ENCODE measurements at regions not wholly inside any gene's neighbourhood (a gene's known extent, or its start where the extent isn't known, plus 50 kb on each side); places are given as distances from the start of the nearest gene placed in this dataset.

DNA sequence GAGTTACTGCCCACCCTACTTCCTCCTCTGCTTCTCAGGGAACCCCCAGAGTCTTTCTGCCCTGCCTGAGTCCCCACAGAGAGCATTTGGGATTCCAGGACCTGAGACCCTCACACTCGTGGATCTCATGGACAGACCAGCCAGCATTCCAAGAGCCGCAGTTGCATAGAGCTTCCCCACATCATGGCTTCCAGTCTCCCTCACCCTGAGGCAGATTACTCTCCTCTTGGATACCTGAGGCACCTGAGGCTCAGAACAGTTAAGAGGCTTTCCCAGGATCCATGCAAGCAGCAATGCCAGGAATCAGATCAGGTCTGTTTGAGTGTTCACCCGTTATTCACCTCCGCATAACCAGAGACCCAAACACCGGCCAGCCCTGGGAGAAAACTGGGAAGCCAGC lies 102.2 kb downstream of the TRIM29 start:
- TF ChIP-seq EZH2phosphoT487 (IDR thresholded peaks at IDR 0.05; ENCODE audit: low read depth, severe bottlenecking, unreplicated experiment), result no peak
- Histone ChIP-seq H3K36me3 (replicated peaks; ENCODE audit: insufficient read depth, low read depth) (no peaks in the 10 kb centered on the region), H3K27ac (no peak overlapping the region), H3K79me2 (no peaks in the 10 kb centered on the region), H3K4me2 (no peak overlapping the region), H3K9me2 (replicated peaks; ENCODE audit: insufficient read depth) (no peaks in the 10 kb centered on the region), H3K27me3 (no peaks in the 10 kb centered on the region), H3K4me3 (no peak overlapping the region), H3K9me3 (ENCODE audit: low read depth) (no peaks in the 10 kb centered on the region), H3K4me1 (ENCODE audit: insufficient read depth) (no peaks in the 10 kb centered on the region), H2AFZ (no peak overlapping the region), H4K20me1 (ENCODE audit: insufficient read depth, poor library complexity, severe bottlenecking) (no peaks in the 10 kb centered on the region)
- no peak for DNase-seq (ENCODE audit: low spot score)
- 95% methylated on average over 5 of the region's 5 CpGs for WGBS (ENCODE audit: low lambda C conversion rate, missing lambda C conversion rate)

DNA sequence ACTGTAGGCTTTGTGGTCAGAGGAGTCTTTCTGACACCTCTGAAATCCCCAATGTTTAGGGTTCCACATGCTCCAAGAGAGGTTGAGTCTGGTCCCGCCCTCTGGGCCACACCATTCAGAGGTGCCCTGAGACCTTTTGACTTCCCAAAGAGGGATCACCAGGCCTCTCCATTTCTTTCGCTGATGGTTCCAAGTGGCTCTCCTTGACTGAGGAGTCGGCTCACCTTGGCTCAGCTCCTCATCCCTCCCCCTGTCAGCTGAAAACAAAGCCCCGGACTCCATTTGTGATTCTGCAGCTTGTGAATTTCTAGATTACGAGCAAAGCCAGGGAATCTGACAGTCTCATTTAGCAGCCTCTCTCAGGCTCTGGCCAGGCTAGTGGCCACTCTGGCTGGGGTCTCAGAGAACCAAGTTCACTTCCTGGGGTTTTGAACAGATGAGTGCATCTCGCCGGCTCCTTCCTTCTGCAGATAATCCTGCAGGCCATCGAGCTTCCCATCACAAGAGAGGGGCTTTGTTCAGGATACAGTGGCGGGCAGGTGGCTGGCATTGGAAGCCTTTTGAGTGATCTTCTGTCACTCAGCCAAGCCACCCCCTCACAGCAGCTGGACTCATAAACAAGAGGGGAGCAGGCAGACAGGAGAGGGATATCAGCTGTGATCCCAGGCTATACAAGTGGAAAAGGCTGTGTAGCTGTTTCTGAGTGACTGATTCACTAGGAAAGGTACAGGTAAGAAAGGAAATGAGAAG lies 102.9 kb downstream of the TRIM29 start:
- H3K4me3 ChIP-seq, result no peak overlapping the region
- TF ChIP-seq, protein P1, sequence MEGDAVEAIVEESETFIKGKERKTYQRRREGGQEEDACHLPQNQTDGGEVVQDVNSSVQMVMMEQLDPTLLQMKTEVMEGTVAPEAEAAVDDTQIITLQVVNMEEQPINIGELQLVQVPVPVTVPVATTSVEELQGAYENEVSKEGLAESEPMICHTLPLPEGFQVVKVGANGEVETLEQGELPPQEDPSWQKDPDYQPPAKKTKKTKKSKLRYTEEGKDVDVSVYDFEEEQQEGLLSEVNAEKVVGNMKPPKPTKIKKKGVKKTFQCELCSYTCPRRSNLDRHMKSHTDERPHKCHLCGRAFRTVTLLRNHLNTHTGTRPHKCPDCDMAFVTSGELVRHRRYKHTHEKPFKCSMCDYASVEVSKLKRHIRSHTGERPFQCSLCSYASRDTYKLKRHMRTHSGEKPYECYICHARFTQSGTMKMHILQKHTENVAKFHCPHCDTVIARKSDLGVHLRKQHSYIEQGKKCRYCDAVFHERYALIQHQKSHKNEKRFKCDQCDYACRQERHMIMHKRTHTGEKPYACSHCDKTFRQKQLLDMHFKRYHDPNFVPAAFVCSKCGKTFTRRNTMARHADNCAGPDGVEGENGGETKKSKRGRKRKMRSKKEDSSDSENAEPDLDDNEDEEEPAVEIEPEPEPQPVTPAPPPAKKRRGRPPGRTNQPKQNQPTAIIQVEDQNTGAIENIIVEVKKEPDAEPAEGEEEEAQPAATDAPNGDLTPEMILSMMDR (IDR thresholded peaks at IDR 0.05; ENCODE audit: poor library complexity), result no peak
- TF ChIP-seq EZH2phosphoT487 (IDR thresholded peaks at IDR 0.05; ENCODE audit: low read depth, severe bottlenecking, unreplicated experiment) (no peak), EZH2 (IDR thresholded peaks at IDR 0.05; ENCODE audit: borderline replicate concordance) (no peak)
- no peak overlapping the region for H2AFZ ChIP-seq
- no peaks in the 10 kb centered on the region for H3K36me3 ChIP-seq (replicated peaks; ENCODE audit: insufficient read depth, low read depth)
- 83% methylated on average over 9 of the region's 9 CpGs for WGBS (ENCODE audit: low lambda C conversion rate, missing lambda C conversion rate)
- H3K4me1 ChIP-seq (ENCODE audit: insufficient read depth), result no peaks in the 10 kb centered on the region
- H3K9me2 ChIP-seq (replicated peaks; ENCODE audit: insufficient read depth), result no peaks in the 10 kb centered on the region
- H3K27me3 ChIP-seq, result no peaks in the 10 kb centered on the region
- no peak overlapping the region for H3K27ac ChIP-seq
- no peaks in the 10 kb centered on the region for H3K79me2 ChIP-seq
- H4K20me1 ChIP-seq (ENCODE audit: insufficient read depth, poor library complexity, severe bottlenecking), result no peaks in the 10 kb centered on the region
- no peak for DNase-seq (ENCODE audit: low spot score)
- no peaks in the 10 kb centered on the region for H3K9me3 ChIP-seq (ENCODE audit: low read depth)
- no peak overlapping the region for H3K4me2 ChIP-seq

DNA sequence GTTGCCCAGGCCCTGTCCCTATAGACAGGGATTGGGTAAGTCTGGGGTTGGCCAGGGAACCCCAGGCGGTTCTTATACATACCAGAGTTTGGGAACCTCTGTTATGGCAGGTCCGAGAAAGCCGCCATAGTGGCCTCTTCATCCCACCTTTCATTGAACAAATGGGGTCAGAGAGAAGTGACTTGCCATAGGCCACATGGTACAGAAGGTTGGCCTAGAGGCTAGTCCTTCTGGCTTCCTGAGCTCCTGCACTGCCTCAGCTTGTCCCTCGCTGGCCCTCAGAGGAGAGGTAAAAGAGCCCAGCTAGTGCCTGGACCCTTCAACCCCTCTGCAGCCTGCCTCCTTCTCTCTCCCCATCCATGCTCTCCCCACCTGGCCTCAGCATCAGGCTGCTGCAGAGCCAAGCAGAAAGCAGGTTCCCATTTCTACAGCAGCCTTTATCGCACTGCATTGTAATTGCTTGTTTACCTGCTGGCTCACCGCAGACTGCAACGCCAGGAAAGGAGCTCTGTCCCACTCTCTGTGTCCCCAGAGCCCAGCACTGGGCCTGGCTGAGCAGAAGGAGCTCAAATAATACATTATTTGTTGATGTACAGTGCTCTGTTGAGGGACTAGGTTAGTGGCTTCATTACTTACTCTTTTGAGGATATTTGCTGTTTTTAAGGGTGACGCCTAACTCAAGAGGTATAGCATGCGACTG lies 103.6 kb downstream of the TRIM29 start:
- Histone ChIP-seq H2AFZ (no peak overlapping the region), H3K79me2 (no peaks in the 10 kb centered on the region), H3K9me2 (replicated peaks; ENCODE audit: insufficient read depth) (no peaks in the 10 kb centered on the region), H4K20me1 (ENCODE audit: insufficient read depth, poor library complexity, severe bottlenecking) (no peaks in the 10 kb centered on the region), H3K4me3 (no peak overlapping the region), H3K9me3 (ENCODE audit: low read depth) (no peaks in the 10 kb centered on the region), H3K36me3 (replicated peaks; ENCODE audit: insufficient read depth, low read depth) (no peaks in the 10 kb centered on the region), H3K27ac (no peak overlapping the region), H3K4me2 (no peak overlapping the region), H3K4me1 (ENCODE audit: insufficient read depth) (no peaks in the 10 kb centered on the region), H3K27me3 (no peaks in the 10 kb centered on the region)
- TF ChIP-seq EZH2phosphoT487 (IDR thresholded peaks at IDR 0.05; ENCODE audit: low read depth, severe bottlenecking, unreplicated experiment) (no peak), EZH2 (IDR thresholded peaks at IDR 0.05; ENCODE audit: borderline replicate concordance) (no peak)
- TF ChIP-seq, protein P1 (IDR thresholded peaks at IDR 0.05; ENCODE audit: poor library complexity), result no peak
- no peak for DNase-seq (ENCODE audit: low spot score)
- WGBS (ENCODE audit: low lambda C conversion rate, missing lambda C conversion rate), result 80% methylated on average over 8 of the region's 9 CpGs

DNA sequence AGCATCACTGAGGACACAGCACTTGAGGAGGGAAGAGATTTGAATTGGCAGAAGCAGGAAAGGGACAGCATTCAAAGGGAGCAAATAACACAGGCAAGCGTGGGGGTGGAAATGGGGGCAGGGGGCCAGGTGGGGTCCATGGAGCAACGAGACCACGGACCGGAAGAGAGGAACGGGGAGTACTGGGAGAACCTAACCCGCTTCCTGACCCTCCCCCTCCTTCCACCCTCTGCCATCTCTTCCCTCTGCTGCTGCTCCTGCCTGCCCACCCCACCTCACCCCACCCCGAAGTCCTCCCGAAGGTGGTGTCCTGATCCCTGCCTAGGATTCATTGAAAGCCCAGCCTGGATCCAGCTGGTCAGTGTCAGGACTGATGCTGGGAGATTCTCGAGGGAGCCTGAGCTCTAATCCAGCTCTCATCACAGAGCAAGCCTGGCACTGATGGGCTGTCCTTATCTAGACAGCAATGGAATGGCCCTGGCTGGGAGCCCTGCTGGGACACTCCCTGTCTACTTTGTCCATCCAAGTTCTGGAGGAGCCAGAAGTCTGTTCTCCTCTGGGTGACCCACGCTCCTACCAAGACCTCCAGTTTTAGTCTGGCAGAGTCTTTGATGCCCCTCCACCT lies 105.0 kb downstream of the TRIM29 start:
- 65% methylated on average over 4 of the region's 10 CpGs for WGBS (ENCODE audit: low lambda C conversion rate, missing lambda C conversion rate)
- H3K27ac ChIP-seq, result no peak overlapping the region
- no peaks in the 10 kb centered on the region for H3K9me3 ChIP-seq (ENCODE audit: low read depth)
- TF ChIP-seq EZH2 (IDR thresholded peaks at IDR 0.05; ENCODE audit: borderline replicate concordance) (no peak), EZH2phosphoT487 (IDR thresholded peaks at IDR 0.05; ENCODE audit: low read depth, severe bottlenecking, unreplicated experiment) (no peak)
- TF ChIP-seq, protein P1 (IDR thresholded peaks at IDR 0.05; ENCODE audit: poor library complexity), result no peak
- H4K20me1 ChIP-seq (ENCODE audit: insufficient read depth, poor library complexity, severe bottlenecking), result no peaks in the 10 kb centered on the region
- H3K9me2 ChIP-seq (replicated peaks; ENCODE audit: insufficient read depth), result no peaks in the 10 kb centered on the region
- no peak overlapping the region for H2AFZ ChIP-seq
- H3K79me2 ChIP-seq, result no peaks in the 10 kb centered on the region
- no peak for DNase-seq (ENCODE audit: low spot score)
- H3K4me3 ChIP-seq, result no peak overlapping the region
- no peaks in the 10 kb centered on the region for H3K27me3 ChIP-seq
- no peaks in the 10 kb centered on the region for H3K4me1 ChIP-seq (ENCODE audit: insufficient read depth)
- H3K4me2 ChIP-seq, result no peak overlapping the region
- H3K36me3 ChIP-seq (replicated peaks; ENCODE audit: insufficient read depth, low read depth), result no peaks in the 10 kb centered on the region

All from hepatocyte (in vitro differentiated cells).